ENCODE measurements at regions not wholly inside any gene's neighbourhood (a gene's known extent, or its start where the extent isn't known, plus 50 kb on each side); places are given as distances from the start of the nearest gene placed in this dataset.

DNA sequence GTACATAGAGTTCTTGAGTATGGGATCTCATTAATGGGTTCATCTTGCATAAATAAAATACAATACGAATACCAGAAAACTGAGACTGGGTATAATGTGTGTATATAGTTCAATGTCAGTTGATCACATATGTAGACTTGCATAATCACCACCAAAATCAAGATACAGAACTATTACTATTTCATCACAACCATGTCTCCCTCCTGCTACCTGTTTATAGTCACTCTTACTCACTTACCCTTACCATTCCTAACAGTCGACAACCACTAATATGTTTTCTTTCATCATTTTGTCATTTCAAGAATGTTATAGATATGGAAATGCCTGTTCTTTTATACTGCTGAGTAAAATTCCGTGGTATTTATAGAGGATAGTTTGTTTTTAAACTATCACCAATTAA is 416.1 kb upstream of the CNTNAP2 start:
- no peak for TF ChIP-seq CTCF (conservative IDR thresholded peaks at IDR 0.05 in 1 of 2, IDR thresholded peaks at IDR 0.05 in 1 of 2; ENCODE audit: extremely low read depth in 1 of 2, insufficient read depth in 1 of 2, low read depth in 1 of 2, low read length in 2 of 2)
- TF ChIP-seq EZH2 (IDR thresholded peaks at IDR 0.05; ENCODE audit: borderline replicate concordance, low read length) = no peak
